HG03521 (cell line): ENCODE measurements at regions not wholly inside any gene's neighbourhood (a gene's known extent, or its start where the extent isn't known, plus 50 kb on each side); places are given as distances from the start of the nearest gene placed in this dataset.

Experiments
- ATAC-seq: cut with Tn5 transposase; IDR thresholded peaks from one replicate; pipeline ENCODE4 v1.9.1; 2021; ENCODE audit warnings: mild to moderate bottlenecking, moderate library complexity; ENCODE audit not compliant: unreplicated experiment

- ATAC-seq, result peak; percentile 69
Measured at GRCh38 chr16:17529982-17530760, 59.4 kb upstream of the XYLT1 start.

DNA sequence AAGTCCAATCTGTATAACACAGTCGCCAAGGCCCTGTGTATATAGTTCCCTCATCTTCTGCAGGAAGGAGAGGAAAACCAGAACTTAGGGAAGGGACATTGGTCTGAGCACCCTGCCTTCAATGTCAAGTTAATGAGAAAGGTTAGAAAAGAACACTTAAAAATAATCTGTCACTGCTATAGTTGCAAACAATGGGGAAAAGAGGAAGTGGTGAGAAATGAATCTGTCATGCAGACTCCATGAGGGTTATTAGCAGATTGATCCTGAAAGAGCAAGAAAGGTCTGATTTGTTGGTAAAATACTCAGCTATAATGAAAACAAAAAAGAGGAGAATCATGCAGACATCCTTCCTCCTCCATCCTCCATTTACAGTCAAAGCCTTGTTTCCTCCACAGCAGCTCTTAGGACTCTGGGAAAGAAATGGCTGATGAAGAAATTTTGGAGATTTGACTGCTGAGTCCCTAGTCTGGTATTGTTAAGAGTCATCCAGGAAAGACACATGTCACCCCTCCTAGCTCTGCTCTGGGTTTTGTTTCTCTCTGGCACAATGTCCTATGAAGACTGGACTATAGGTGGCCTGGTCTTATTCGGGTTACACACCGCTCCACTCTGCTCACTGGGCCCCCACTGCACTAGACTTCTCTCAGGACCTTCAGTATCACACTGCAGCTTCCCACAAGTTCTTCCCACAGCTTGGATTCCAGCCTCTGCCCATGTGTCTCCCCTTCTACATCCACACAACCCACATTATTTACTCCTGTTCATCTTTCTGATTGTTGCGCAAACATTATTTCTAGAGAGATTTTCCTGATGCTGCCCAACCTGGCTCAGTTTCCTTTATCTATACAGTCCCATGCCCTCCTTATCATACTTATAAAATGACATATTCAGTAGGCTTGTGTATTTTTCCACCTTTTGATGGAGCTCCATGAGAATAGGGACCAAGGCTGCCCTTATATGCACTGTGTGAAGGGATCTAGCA, 56.5 kb upstream of the XYLT1 start:
- ATAC-seq, result no peak

GRCh38 chr16:17524656-17525055, 53.9 kb upstream of the XYLT1 start:
- no peak for ATAC-seq

DNA sequence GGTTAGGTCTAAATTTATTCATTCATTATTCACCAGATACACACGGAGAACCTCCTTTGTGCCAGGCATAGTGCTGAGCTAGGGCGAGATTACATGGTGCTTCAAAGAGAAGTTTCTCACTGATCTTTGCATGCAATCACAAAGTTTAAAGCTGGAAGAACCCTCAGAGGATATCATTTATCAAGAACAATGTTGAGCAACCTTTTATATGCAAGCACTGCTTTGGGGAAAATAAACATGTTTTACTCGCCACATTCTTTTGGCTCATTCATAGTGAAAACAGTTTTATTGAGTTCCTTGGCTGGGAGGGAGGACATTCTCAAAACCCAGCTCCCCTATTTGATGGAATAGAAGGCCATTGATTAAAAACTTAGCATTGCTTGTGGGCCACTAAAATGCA, 49.8 kb upstream of the XYLT1 start:
- ATAC-seq, result no peak
